HG03159 (cell line): ENCODE measurements at regions not wholly inside any gene's neighbourhood (a gene's known extent, or its start where the extent isn't known, plus 50 kb on each side); places are given as distances from the start of the nearest gene placed in this dataset.
"Not testable (repeated sequence)": the region's sequence is repeated elsewhere in the genome, so short reads cannot be mapped to it uniquely, and the experiment has no call there.

ENCODE experiments used
- ATAC-seq: cut with Tn5 transposase; IDR thresholded peaks from one replicate; pipeline ENCODE4 v1.9.1; 2021; ENCODE audit warnings: mild to moderate bottlenecking, moderate library complexity; ENCODE audit not compliant: unreplicated experiment

DNA sequence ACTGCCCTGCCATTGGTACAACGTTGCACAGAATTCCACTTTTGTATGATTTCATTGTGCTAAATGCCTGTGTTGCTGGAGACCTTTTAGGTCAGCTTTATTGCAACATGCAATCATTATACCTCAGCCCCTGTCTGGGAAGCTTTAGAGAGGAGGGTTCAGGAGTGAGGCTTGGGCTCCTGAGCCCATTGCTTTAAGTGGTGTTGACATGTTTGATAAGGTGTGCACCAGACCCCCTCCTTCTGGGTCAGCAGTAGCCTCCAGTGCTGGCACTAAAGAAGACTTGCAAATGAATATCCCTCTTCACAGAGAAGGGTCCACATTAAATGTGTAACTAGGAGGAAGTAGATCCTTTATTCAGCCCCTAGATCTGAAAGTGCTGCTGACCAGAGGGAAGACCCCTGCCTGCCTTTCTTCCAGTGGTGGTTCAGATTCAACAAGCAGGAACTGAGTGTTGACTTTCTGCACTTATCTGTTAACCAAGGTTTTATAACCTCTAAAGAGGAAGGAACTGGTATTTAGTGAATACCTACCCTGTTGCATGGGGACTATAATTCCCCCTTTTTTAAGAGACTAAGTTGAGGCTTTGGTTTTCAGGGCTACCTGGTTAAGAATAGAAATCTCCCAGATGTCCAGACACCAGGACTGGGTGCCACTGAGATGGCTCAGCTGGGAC is 369.4 kb upstream of the IGFBP3 start:
- peak; percentile 27 for ATAC-seq

DNA sequence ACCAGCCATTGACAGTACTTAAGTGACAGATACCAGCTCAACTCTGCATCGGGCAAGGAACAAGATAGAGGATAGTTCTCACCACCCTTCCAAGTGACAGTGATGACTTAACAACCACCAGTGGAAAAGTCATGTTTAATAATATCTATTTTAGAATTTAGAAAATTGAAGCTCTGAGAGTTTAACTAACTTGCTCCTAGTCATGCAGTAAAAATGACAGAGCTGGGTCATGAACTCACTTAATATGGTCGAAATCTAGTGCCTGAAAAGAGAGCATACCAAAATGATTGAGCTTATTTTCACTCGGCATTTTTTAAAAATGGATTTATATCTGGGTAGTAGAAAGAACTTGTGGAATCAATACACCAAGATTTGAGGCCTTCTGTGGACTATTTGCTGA is 367.8 kb upstream of the IGFBP3 start:
- ATAC-seq = no peak

DNA sequence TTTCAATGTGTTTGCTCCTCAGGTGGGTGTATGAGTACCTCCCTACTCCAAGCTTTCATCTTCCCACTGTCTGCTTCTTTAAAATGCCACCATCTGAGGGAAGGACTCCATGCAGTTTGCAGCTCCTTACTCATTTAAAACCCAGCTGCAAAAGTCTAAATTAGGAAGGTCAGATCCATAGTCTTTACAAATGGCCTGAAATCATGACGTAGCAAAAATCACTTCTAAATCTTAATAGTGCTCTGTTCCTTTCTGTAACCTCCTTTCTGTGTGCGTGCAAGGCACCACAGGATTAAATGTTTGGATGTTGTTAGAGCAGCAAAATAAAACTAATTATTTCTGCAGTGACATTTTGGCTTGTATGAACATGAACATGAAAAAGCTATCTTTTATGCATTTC is 366.9 kb upstream of the IGFBP3 start:
- no peak for ATAC-seq

DNA sequence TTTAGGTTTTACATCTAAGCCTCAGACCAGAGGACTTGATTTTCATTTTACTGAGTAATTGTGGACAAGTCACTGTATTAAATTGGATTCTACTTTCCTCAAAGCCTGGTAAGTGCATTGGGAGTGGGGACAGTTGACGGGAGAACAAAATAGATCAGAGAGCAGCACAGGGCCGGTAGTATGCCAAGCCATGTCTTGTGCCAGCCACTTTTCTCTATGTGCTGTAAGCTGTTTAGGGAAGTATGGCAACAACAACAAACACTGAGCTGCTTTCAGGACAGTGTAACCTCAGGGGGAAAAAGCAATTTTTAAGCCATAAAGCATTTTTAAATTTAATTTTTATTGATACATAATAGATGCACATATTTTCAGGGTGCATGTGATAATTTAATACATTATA is 365.9 kb upstream of the IGFBP3 start:
- ATAC-seq = no peak

DNA sequence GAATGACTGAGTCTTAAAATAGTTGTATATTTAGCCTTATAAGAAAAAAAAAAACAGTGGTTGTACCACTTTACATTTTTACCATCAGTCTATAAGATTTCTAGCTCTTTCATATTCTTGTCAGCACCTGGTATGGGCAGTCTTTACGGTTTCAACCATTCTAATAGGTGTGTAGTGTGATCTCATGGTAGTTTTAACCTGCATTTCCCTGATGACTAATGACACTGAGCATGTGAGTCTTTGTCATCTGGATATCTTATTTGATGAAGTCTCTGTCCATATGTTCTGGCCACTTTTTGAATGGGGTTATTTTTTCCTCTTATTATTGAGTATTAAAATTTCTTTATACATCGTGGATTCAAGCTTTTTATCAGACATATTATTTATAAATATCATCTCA is 365.3 kb upstream of the IGFBP3 start:
- no peak for ATAC-seq

DNA sequence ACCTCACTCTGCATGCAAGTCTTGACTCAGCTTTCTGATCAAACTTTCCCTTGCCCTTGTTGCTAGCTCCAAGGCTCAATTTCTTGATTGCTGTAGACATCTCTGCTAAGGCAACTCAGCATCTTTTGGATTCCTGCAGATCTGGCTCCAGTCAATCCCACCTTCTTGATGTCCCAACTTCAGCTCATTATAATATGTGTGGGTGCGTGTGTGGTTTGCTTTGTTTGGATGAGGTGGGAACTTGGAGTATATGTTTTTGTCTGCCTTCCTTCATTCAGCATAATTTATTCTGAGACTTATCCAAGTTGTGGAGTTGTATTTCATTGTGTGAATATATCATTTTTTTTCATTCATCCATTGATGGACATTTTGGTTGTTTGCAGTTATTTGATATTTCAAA is 364.8 kb upstream of the IGFBP3 start:
- no peak for ATAC-seq

DNA sequence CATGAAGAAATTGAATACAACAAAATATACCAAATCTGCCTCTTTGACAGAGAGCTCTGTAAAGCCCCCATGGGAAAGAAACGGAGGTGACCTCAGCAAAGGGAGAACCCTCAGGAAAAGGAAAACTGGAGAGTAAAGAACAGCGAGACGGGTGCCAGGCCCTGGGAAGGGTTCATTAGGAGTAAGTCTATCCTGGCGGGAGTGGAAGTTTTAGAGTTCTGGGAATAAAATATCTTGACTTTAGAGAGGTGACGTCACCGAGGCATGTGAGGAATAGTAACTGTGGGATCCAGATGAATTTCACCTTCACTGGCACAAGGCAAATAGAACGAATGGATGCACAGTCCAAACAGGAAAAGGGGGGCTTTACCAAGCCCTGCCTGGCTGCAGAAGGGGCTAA is 362.8 kb upstream of the IGFBP3 start:
- no peak for ATAC-seq

DNA sequence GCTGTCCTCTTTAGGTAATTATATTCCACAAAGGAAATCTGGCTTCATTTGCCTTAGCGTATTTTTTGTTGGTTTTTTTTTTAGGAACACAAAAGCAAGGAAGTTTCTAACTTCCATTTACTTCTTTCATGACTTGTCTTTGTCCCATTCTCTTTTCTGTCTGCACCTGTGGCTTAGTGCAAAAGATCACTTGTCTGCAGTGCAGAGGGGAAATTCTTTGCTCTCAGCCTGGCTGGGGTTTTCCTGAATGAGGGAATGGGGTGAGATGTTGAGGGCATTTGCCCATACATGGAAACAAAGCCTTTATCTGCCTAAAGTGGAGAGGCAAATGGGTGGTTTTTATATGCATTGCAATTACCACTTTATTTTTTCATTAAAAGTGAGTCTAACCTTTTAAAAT is 361.1 kb upstream of the IGFBP3 start:
- ATAC-seq = no peak

DNA sequence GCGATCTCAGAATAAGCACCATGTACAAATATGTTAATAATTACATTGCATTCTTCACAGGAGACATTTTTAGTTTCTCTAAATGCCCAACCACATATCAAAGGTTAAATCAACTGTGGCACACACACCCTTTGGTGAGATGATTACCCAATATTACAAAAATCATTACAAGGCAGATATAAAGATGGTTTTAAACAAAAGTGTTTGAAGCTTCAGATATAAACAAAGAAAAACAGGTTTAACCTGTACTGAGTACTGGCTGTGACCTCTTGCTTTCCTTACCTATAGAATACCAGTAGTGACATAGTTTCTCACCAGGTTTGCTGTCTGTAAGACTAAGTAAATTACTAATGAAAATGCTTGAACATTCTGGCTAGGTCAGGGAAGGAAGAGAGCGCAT is 360.0 kb upstream of the IGFBP3 start:
- ATAC-seq = no peak

DNA sequence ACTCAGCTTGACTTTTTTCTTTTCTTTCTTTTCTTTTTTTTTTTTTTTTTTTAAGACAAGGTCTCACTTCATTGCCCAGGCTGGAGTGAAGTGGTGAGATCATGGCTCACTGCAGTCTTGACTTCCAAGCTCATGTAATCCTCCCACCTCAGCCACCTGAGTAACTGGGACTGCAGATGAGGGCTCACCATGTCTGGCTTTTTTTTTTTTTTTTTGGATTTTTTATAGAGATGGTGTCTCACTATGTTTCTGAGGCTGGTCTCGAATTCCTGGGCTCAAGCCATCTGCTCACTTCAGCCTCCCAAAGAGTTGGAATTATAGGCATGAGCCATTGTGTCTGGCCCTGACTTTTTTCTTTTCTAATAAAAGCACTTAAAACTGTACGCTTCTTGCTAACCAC is 358.2 kb upstream of the IGFBP3 start:
- ATAC-seq = no peak

DNA sequence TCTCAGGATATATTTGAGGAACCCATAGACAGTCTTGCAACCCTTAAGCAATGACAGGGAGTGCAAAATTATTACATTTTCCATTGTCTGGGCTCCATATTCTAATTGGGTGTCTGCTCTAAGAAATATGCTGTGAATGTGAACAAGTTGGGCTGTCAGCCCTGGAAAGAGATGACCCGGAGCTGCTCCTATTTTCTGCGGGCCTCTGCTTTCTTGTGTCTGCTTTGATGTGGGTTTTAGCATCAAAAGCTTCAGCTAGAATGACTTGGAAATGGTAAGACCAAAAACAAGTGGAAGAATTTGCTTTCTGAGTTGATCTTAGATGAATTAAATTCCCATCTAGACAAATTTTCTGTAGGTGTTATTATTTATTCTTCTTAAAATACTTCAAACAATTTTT is 343.6 kb upstream of the IGFBP3 start:
- ATAC-seq = no peak

DNA sequence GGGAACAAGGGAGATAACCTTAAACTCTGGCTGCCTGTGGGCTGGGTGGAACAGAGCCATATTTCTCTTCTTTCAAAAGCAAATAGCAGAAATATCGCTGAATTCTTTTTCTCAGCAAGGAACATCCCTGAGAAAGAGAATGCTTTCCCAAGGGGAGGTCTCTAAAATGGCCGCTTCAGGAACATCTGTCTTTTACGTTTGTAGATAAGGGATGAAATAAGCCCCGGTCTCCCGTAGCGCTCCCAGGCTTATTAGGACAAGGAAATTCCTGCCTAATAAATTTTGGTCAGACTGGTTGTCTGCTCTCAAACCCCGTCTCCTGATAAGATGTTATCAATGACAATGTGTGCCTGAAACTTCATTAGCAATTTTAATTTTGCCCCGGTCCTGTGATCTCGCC is 340.6 kb upstream of the IGFBP3 start:
- ATAC-seq = not testable (repeated sequence)

DNA sequence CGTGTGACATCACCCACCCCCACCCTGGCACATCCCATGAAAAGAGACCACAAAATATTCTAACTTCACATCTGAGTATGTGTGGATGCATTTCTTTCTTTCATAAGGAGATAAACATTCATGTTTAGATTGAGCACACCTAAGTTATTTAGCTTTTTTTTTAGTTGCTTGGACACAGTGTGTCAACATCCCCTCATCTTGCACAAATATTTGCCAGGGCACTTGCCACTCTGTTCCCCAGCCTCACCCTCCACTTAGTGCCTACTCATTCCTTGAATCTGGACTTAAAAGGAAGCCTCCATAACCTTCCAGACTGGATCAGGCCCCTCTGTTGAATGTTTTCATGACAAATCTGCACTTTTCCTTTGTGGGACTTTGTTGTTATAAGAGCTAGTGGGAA is 338.9 kb upstream of the IGFBP3 start:
- no peak for ATAC-seq

DNA sequence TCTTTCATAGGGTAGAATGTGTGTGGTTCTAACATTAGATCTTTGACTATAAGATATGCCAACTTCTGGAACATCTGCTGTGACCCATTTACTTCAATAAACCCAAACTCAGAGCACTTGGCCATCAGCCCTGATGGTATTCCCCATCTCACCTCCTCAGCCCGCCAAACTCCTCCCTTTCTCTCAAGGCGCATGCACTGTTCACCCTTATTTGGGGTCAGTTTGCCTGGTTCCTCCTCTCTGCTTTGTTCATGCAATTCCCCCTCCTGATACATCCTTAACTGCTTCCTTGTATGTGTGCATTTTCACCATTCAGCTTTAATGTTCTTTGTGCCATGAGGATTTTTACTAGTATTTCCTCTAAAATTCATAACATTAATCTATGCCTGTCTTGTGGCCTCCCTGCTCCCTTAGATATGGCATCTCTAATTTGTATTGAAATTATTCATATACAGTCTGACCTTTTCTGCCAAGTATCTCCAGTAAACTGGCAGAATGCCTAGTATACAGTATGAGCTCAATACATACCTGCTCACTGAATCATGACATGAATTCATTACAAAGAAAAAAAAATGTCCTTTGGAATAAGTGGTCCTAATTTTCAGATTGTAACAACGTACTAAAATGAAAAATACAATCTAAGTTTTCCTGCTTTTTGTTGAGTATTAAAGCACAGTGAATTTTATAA is 336.8 kb upstream of the IGFBP3 start:
- no peak for ATAC-seq

DNA sequence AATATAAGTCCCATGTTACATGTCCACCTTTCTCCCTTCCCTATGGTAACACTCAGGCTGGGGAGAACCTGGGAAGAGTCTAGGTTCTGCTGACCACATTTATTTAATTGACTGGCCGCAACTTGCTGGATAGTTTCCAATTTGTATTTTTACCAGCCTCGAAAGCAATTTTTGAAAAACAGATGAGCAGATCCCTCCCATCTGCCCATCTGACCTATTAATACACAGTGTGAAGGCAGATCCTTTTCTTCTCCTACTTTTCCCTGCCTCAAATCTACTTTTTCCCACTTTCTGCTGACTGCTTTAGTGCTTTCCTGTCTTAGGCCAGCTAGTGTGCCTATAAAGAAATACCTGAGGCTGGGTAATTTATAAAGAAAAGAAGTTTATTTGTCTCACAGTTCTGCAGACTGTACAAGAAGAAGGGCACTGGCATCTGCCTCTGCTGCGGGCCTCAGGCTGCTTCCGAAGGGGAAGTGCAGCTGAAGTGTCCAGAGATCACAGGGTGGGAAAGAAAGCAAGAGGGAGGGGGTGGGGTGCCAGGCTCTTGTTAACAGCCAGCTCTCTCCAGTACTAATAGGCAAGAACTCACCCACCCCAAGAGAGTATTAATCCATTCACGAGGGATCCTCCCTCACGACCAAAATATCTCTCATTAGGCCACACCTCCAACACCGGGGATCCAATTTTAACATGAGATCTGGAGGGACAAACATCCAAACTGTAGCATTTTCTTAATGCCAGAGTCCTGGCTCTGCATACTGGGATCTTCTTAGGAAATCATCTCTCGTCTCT is 336.0 kb upstream of the IGFBP3 start:
- ATAC-seq = no peak

DNA sequence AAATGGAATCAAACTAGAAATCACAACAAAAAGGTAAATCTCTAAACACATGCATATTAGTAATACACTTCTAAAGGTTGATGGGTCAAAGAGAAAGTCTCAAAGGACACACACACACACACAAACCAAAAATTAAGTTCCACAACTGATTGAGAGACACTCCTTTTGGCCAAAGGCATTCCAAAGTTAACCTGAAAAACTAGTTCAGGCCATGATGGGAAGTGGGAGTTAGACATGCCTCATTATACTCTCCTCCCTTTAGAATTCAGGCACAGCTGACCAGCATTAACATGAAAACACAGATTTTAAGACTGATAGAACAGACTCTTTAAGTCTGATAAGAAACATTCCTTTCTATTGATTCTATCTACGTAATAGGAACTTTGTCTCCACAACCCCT is 332.4 kb upstream of the IGFBP3 start:
- ATAC-seq = no peak

DNA sequence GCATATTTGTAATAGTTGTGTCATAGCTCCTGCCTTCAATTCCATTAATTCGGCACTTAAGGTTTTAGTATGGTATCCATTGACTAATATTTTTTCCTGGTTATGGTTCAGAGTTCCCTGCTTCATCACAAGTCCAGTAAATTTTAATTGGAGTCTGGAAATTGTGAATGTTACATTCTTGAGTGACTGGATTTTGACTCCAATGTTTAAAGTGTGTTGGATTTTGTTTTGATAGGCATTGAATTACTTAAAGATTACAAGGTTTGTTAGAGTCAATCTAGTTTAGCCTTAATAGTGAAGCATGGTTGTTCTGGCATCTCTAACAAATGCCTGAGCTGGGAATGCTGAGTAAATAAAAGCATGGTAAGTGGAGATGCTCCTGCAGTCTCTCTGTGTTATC is 326.6 kb upstream of the IGFBP3 start:
- ATAC-seq = no peak

DNA sequence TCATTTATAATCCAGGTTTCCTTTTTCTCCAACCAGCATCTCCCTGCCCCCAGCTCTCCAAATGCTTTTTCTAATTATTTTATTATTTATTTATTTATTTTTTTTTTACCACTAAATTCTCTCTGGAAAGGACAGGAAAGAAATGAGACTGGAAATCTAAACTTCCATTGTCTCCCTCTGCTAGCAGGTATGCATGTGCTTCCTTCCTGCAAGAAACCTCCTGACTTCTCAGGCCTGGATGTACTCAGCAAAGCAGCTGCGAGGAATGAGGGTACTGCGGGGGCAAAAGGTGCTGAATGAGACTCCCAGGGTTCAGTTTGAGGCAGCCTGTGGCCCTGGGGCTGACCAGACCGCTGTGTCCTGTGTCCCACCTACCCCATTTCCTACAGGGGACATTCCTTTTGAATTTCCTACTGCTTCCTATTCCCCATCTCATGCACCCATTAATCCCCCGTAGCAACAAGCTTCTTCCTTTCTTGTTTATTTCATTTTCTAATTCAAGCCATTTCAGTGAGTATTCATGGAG is 324.6 kb upstream of the IGFBP3 start:
- no peak for ATAC-seq

DNA sequence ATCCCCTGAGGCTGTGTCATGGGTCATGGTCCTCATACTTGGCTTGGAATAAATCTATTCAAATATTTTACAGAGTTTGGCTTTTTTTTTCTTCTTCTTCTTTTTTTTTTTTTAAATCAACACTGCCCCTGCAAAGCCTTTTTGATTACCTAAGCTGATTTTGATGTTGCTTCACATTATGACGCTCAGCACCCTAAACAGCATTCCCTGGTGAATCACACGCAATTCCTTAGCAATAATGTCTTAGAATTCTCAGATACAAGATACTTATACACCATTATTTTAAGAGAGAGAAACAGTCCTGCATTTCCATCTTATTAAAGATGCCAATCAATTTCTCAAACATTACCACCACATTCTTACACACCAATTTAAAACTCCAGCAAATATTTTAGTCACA is 323.7 kb upstream of the IGFBP3 start:
- ATAC-seq = no peak

DNA sequence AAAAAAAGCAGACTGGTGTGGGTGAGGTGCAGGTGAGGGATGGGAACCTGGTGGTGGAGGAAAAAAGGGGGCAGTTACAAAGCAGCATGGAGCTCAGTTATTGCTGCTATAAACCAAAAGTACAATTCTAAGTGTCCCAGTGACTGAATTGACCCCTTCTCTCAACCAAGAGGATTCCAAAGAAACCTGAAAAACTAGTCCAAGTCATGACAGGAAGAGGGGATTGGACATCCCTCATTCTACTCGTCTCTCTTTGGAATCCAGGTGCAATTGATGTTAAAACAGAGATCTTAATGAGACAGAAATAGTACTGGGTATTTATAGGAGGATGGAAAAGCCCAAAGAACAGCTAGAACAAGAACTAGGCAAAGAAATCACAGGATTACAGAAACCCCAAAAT is 322.3 kb upstream of the IGFBP3 start:
- ATAC-seq = no peak

DNA sequence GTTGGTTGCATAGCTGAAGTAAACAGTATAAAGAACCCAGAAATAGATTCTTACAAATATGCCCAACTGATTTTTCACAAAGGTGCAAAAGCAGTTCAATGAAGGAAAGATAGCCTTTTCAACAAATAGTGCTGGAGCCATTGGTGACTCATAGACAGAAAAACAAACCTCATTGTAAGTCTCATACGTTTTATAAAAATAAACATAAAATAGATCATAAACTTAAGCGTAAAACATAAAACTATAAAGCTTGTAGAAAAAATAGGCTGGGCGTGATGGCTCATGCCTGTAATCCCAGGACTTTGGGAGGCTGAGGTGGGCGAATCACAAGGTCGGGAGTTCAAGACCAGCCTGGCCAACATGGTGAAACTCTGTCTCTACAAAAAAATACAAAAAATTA is 318.8 kb upstream of the IGFBP3 start:
- ATAC-seq = no peak

DNA sequence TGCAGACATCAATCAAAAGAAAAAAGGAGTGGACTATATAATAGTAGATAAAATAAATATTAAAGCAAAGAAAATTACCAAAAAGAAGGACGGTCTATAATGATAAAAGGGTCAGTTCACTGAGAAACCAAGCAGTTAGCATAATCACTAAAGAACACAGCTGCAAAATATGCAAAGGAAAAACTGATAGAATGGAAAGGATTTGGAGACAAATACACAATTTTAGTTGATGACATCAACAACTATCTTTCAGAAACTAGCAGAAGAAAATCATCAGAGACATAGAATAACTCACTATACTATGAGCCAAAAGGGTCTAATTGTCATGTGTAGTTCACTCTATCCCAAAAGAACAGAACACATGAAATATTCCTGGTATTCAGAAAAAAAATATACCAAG is 316.4 kb upstream of the IGFBP3 start:
- ATAC-seq = no peak
